Skeletal muscle cell (primary cell): ENCODE measurements at regions not wholly inside any gene's neighbourhood (a gene's known extent, or its start where the extent isn't known, plus 50 kb on each side); places are given as distances from the start of the nearest gene placed in this dataset.
A peak's percentile ranks its signal among the peaks of the same experiment; 100 is the strongest.

Experiments
- DNase-seq: peaks from one replicate; pipeline ENCODE4 v3.0.0-alpha.2; 2010; ENCODE audit warnings: low read depth
- H3K4me3 ChIP-seq: 2 replicates; pipeline ENCODE4 v1.5.1; 2011; ENCODE audit warnings: low read depth, mild to moderate bottlenecking, control low read depth, low read length, moderate library complexity

- DNase-seq: no peak
- no peak overlapping the region for H3K4me3 ChIP-seq
Observed at GRCh38 chr2:4604767-4605166, 901.4 kb downstream of the DCDC2C start.

GRCh38 chr2:4618141-4618540 lies 914.8 kb downstream of the DCDC2C start:
- no peak overlapping the region for H3K4me3 ChIP-seq
- no peak for DNase-seq

GRCh38 chr2:4618630-4619228 lies 915.4 kb downstream of the DCDC2C start:
- no peak for DNase-seq
- H3K4me3 ChIP-seq: no peak overlapping the region

GRCh38 chr2:4628998-4629501 lies 925.7 kb downstream of the DCDC2C start:
- H3K4me3 ChIP-seq: no peak overlapping the region
- no peak for DNase-seq

GRCh38 chr2:4635289-4635688 lies 931.9 kb downstream of the DCDC2C start:
- no peak overlapping the region for H3K4me3 ChIP-seq
- no peak for DNase-seq

- DNase-seq: no peak
- H3K4me3 ChIP-seq: no peak overlapping the region
Observed at GRCh38 chr2:4653991-4654390, 950.6 kb downstream of the DCDC2C start.

- no peak for DNase-seq
- H3K4me3 ChIP-seq: no peak overlapping the region
Observed at GRCh38 chr2:4656326-4656725, 953.0 kb downstream of the DCDC2C start.

- H3K4me3 ChIP-seq: no peak overlapping the region
- no peak for DNase-seq
Observed at GRCh38 chr2:4662161-4662779, 958.9 kb downstream of the DCDC2C start.

GRCh38 chr2:4668381-4668780 lies 965.0 kb downstream of the DCDC2C start:
- H3K4me3 ChIP-seq: no peak overlapping the region

GRCh38 chr2:4670331-4670730 lies 967.0 kb downstream of the DCDC2C start:
- no peak for DNase-seq
- H3K4me3 ChIP-seq: no peak overlapping the region

More at GRCh38 chr2:4668381-4668780, 965.0 kb downstream of the DCDC2C start:
- no peak for DNase-seq

- H3K4me3 ChIP-seq: peak overlapping the region; percentile 3
- DNase-seq: no peak
Observed at GRCh38 chr2:4673025-4673489, 969.7 kb downstream of the DCDC2C start.

- DNase-seq: no peak
- no peak overlapping the region for H3K4me3 ChIP-seq
Observed at GRCh38 chr2:4674007-4674406, 970.6 kb downstream of the DCDC2C start.

GRCh38 chr2:4675295-4675694 lies 971.9 kb downstream of the DCDC2C start:
- DNase-seq: no peak

GRCh38 chr2:4678927-4679326 lies 975.6 kb downstream of the DCDC2C start:
- H3K4me3 ChIP-seq: no peak overlapping the region
- DNase-seq: no peak

More at GRCh38 chr2:4675295-4675694, 971.9 kb downstream of the DCDC2C start:
- no peak overlapping the region for H3K4me3 ChIP-seq

GRCh38 chr2:4679391-4679790 lies 976.0 kb downstream of the DCDC2C start:
- no peak overlapping the region for H3K4me3 ChIP-seq

GRCh38 chr2:4684921-4685320 lies 981.5 kb downstream of the DCDC2C start:
- H3K4me3 ChIP-seq: no peak overlapping the region
- no peak for DNase-seq

More at GRCh38 chr2:4679391-4679790, 976.0 kb downstream of the DCDC2C start:
- DNase-seq: no peak

- no peak overlapping the region for H3K4me3 ChIP-seq
- no peak for DNase-seq
Observed at GRCh38 chr2:4690913-4691312, 987.5 kb downstream of the DCDC2C start.

GRCh38 chr2:4693266-4693665 lies 989.9 kb downstream of the DCDC2C start:
- no peak for DNase-seq
- no peak overlapping the region for H3K4me3 ChIP-seq

GRCh38 chr2:4695281-4695861 lies 992.0 kb downstream of the DCDC2C start:
- DNase-seq: no peak

GRCh38 chr2:4715065-4715464 lies 977.1 kb upstream of the SOX11 start:
- no peak overlapping the region for H3K4me3 ChIP-seq
- no peak for DNase-seq

More at GRCh38 chr2:4695281-4695861, 992.0 kb downstream of the DCDC2C start:
- H3K4me3 ChIP-seq: no peak overlapping the region

GRCh38 chr2:4718777-4719176 lies 973.4 kb upstream of the SOX11 start:
- no peak for DNase-seq
- H3K4me3 ChIP-seq: no peak overlapping the region
